ENCODE measurements at regions not wholly inside any gene's neighbourhood (a gene's known extent, or its start where the extent isn't known, plus 50 kb on each side); places are given as distances from the start of the nearest gene placed in this dataset.

DNA sequence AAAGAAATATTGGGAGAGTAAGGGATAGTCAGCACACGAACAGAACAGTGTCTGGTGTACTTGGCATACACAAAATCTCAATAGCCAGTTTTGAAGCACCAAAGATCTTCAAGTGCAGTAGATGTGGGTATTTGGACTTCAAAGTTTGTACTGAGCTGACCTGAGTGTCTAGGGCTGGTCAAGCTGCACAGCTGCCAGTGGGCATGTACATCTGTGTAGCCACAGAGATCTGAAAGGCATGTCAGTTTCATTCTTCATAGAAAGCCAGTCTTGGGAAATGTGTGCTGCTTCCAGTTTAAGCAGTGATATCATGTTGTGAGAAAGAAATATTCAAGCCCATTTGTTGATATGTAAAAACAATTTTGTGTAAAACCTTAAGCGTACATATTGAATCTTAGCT lies 279.0 kb upstream of the SYT10 start:
- TF ChIP-seq, protein P1, sequence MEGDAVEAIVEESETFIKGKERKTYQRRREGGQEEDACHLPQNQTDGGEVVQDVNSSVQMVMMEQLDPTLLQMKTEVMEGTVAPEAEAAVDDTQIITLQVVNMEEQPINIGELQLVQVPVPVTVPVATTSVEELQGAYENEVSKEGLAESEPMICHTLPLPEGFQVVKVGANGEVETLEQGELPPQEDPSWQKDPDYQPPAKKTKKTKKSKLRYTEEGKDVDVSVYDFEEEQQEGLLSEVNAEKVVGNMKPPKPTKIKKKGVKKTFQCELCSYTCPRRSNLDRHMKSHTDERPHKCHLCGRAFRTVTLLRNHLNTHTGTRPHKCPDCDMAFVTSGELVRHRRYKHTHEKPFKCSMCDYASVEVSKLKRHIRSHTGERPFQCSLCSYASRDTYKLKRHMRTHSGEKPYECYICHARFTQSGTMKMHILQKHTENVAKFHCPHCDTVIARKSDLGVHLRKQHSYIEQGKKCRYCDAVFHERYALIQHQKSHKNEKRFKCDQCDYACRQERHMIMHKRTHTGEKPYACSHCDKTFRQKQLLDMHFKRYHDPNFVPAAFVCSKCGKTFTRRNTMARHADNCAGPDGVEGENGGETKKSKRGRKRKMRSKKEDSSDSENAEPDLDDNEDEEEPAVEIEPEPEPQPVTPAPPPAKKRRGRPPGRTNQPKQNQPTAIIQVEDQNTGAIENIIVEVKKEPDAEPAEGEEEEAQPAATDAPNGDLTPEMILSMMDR (IDR thresholded peaks at IDR 0.05), result no peak
- intact Hi-C loops (cut with DNase I, micrococcal nuclease), result no loop called here
- no peak for ATAC-seq

DNA sequence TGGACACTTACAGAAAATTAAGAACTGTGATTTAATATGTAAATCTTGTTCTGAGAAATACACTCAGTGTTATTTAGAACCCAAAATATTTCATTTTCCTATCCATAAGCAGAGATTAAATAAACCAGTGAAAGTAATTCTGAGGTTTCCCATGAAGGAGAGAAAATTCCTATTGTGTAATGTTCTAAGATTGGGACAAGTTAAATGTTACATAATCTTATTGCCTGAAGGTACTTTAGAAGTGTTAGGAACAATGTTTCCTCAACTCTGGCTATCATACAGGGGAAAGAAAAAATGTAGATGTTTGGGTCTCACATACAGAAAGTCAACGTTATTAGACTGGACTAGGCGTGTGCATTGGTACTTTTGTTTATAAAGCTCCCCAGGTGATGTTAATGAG lies 281.9 kb upstream of the SYT10 start:
- ATAC-seq (no peak), DNase-seq (no peak)
- Histone ChIP-seq H3K9me3 (no peaks in the 10 kb centered on the region), H3K36me3 (ENCODE audit: low read depth) (no peaks in the 10 kb centered on the region), H3K4me1 (ENCODE audit: low read depth) (no peaks in the 10 kb centered on the region), H3K4me3 (no peak overlapping the region)
- intact Hi-C loops (cut with DNase I, micrococcal nuclease), result no loop called here
- TF ChIP-seq, protein P1 (IDR thresholded peaks at IDR 0.05), result no peak

More for the DNA sequence above, 279.0 kb upstream of the SYT10 start:
- no peak for DNase-seq
- Histone ChIP-seq H3K9me3 (no peaks in the 10 kb centered on the region), H3K36me3 (ENCODE audit: low read depth) (no peaks in the 10 kb centered on the region), H3K4me3 (no peak overlapping the region), H3K4me1 (ENCODE audit: low read depth) (no peaks in the 10 kb centered on the region)

- TF ChIP-seq, protein P1 (IDR thresholded peaks at IDR 0.05), result no peak
- no peaks in the 10 kb centered on the region for H3K36me3 ChIP-seq (ENCODE audit: low read depth)
- no peaks in the 10 kb centered on the region for H3K4me1 ChIP-seq (ENCODE audit: low read depth)
- no peak for ATAC-seq
- H3K9me3 ChIP-seq, result peaks cover 10% of the 10 kb centered on the region
- no peak for DNase-seq
- no peak overlapping the region for H3K4me3 ChIP-seq
- intact Hi-C loops (cut with DNase I, micrococcal nuclease), result no loop called here
Measured at GRCh38 chr12:33724867-33725266, 285.2 kb upstream of the SYT10 start.

GRCh38 chr12:33734871-33735270 lies 287.4 kb upstream of the ALG10 start:
- intact Hi-C loops (cut with DNase I, micrococcal nuclease), result no loop called here
- TF ChIP-seq, protein P1 (IDR thresholded peaks at IDR 0.05), result no peak
- ATAC-seq (no peak), DNase-seq (no peak)
- Histone ChIP-seq H3K36me3 (ENCODE audit: low read depth) (no peaks in the 10 kb centered on the region), H3K4me3 (no peak overlapping the region), H3K4me1 (ENCODE audit: low read depth) (no peaks in the 10 kb centered on the region), H3K9me3 (no peaks in the 10 kb centered on the region)

DNA sequence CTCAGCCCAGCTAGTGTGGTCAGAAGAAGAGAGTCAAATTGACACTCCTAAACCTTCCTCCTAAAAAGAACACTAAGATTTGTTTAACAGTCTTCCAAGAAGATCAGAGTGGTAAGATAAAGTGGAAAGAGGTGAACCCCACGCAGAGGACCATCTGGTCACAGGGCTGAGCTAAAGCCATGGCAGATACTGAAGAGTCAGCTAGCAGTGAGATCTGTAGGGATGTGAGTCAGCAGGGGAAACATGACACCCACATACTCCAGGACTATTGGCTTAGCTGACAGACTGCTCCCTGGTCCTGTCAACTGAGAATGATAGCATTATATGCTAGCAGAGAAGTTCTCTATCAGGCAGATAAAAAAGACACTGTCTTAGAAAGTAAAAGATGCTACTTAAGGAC lies 269.4 kb upstream of the ALG10 start:
- TF ChIP-seq, protein P1 (IDR thresholded peaks at IDR 0.05), result no peak
- no peak overlapping the region for H3K4me3 ChIP-seq
- no peaks in the 10 kb centered on the region for H3K36me3 ChIP-seq (ENCODE audit: low read depth)
- ATAC-seq (no peak), DNase-seq (no peak)
- intact Hi-C loops (cut with DNase I, micrococcal nuclease), result no loop called here
- no peaks in the 10 kb centered on the region for H3K4me1 ChIP-seq (ENCODE audit: low read depth)
- H3K9me3 ChIP-seq, result no peaks in the 10 kb centered on the region

DNA sequence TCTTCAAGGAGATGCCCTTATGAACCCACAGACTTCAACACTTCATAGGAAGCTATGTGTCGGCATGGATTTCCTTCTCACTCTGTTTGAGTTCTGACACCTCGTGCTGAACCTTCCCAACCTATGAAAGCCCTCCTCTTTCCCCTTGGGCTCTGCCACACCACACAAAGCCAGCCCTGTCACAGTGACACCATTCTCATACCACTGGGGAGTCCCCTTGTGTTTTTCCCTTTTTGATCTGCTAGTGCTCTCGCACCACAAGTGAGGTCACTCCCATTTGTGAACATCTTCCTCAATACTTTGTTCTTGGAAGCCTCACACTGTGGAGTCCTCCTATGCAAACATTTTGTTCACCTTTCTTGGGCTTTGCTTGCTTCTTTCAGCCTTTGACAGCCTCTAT lies 264.6 kb upstream of the ALG10 start:
- no peaks in the 10 kb centered on the region for H3K4me1 ChIP-seq (ENCODE audit: low read depth)
- TF ChIP-seq, protein P1 (IDR thresholded peaks at IDR 0.05), result no peak
- no peak for DNase-seq

More for the DNA sequence above, 264.6 kb upstream of the ALG10 start:
- Histone ChIP-seq H3K9me3 (peaks cover under 1% of the 10 kb centered on the region), H3K36me3 (ENCODE audit: low read depth) (no peaks in the 10 kb centered on the region), H3K4me3 (no peak overlapping the region)
- intact Hi-C loops (cut with DNase I, micrococcal nuclease), result no loop called here
- no peak for ATAC-seq

Data from mucosa of descending colon (tissue), 3 donors.